ENCODE measurements at regions not wholly inside any gene's neighbourhood (a gene's known extent, or its start where the extent isn't known, plus 50 kb on each side); places are given as distances from the start of the nearest gene placed in this dataset.

DNA sequence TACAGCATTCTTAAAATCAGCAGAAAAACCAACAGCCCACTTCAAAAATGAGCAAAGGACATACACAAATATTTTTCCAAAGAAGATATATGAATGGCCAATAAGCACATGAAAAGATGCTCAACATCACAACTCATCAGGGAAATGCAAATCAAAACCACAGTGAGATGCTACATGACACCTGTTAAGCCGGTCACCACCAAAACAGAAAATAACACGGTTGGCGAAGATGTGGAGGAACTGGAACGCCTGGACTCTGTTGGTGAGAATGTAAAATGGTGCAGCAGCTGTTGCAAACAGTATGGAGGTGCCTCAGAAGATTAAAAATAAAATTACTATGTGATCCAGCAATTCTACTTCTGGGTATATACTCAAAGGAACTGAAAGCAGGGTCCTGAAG is 184.8 kb downstream of the INHBB start:
- H3K27ac ChIP-seq, result no peak overlapping the region
- no peaks in the 10 kb centered on the region for H3K36me3 ChIP-seq
- intact Hi-C loops (cut with DNase I; ENCODE audit: low total_unique reads), result loop anchor here (5.0 kb wide), 1 partner anchor 1162 kb away; no protein-coding TSS in a partner anchor
- TF ChIP-seq, protein P1, sequence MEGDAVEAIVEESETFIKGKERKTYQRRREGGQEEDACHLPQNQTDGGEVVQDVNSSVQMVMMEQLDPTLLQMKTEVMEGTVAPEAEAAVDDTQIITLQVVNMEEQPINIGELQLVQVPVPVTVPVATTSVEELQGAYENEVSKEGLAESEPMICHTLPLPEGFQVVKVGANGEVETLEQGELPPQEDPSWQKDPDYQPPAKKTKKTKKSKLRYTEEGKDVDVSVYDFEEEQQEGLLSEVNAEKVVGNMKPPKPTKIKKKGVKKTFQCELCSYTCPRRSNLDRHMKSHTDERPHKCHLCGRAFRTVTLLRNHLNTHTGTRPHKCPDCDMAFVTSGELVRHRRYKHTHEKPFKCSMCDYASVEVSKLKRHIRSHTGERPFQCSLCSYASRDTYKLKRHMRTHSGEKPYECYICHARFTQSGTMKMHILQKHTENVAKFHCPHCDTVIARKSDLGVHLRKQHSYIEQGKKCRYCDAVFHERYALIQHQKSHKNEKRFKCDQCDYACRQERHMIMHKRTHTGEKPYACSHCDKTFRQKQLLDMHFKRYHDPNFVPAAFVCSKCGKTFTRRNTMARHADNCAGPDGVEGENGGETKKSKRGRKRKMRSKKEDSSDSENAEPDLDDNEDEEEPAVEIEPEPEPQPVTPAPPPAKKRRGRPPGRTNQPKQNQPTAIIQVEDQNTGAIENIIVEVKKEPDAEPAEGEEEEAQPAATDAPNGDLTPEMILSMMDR (IDR thresholded peaks at IDR 0.05), result no peak
- no peak for TF ChIP-seq POLR2AphosphoS5 (IDR thresholded peaks at IDR 0.05)
- no peak for TF ChIP-seq POLR2A (IDR thresholded peaks at IDR 0.05)
- H3K4me1 ChIP-seq, result no peaks in the 10 kb centered on the region
- no peak overlapping the region for H3K4me3 ChIP-seq
- DNase-seq (ENCODE audit: low spot score in 2 of 2), result no peak
- no peaks in the 10 kb centered on the region for H3K27me3 ChIP-seq
- H3K9me3 ChIP-seq, result no peaks in the 10 kb centered on the region

- intact Hi-C loops (cut with DNase I; ENCODE audit: low total_unique reads), result loop anchor here (5.0 kb wide), 1 partner anchor 1161 kb away; no protein-coding TSS in a partner anchor
Measured at GRCh38 chr2:120531365-120531764, 185.4 kb downstream of the INHBB start.

DNA sequence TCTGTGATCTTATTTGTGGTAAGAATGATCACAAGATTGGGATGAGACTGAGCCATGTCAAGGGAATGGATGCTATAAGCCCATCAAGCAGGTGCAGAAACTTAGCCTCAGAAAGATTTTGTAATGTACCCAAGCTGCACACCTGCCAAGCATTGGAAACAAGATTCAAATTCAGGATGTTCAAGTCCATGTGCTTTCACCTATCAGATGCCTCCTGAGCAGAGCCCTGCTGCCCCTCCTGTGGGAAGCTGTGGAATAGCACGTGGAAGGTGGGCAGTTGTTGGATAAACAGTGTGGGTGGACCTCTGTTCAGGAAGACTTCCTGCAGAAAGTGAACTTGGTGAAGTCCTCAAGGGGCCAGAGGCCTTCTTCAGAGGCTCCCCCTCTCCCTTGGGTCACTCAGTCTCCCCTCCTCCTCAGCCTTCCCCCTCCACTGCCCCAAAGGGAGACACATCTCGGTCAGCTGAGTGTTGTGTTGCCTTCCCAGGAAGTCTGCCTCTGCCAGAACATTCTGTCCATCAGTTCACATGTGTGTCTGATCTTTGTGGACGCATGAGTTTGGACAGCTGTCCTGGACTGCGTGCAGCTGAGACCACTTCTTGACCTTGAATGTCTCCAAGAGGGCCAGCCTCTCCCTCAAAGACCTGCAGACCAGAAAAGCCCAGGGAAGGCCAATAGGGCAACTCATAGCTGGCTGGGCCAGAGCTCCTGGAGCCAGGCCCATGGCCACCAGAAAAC is 186.1 kb downstream of the INHBB start:
- Histone ChIP-seq H3K36me3 (no peaks in the 10 kb centered on the region), H3K27me3 (no peaks in the 10 kb centered on the region), H3K27ac (peak overlapping the region in 1 of 2 donors; percentile 44), H3K4me1 (no peaks in the 10 kb centered on the region), H3K9me3 (no peaks in the 10 kb centered on the region), H3K4me3 (no peak overlapping the region)
- intact Hi-C loops (cut with DNase I; ENCODE audit: low total_unique reads), result loop anchor here (5.0 kb wide), 1 partner anchor 1160 kb away; no protein-coding TSS in a partner anchor
- TF ChIP-seq, protein P1 (IDR thresholded peaks at IDR 0.05), result no peak
- peak in 1 of 3 donors; percentile 29 for TF ChIP-seq POLR2AphosphoS5 (IDR thresholded peaks at IDR 0.05)
- no peak for TF ChIP-seq POLR2A (IDR thresholded peaks at IDR 0.05)
- no peak for DNase-seq (ENCODE audit: low spot score in 2 of 2)

More at GRCh38 chr2:120531365-120531764, 185.4 kb downstream of the INHBB start:
- Histone ChIP-seq H3K9me3 (no peaks in the 10 kb centered on the region), H3K4me3 (no peak overlapping the region), H3K27me3 (no peaks in the 10 kb centered on the region), H3K27ac (no peak overlapping the region), H3K36me3 (no peaks in the 10 kb centered on the region), H3K4me1 (no peaks in the 10 kb centered on the region)
- DNase-seq (ENCODE audit: low spot score in 2 of 2), result no peak
- TF ChIP-seq, protein P1 (IDR thresholded peaks at IDR 0.05), result no peak
- TF ChIP-seq POLR2AphosphoS5 (IDR thresholded peaks at IDR 0.05) (no peak), POLR2A (IDR thresholded peaks at IDR 0.05) (no peak)

DNA sequence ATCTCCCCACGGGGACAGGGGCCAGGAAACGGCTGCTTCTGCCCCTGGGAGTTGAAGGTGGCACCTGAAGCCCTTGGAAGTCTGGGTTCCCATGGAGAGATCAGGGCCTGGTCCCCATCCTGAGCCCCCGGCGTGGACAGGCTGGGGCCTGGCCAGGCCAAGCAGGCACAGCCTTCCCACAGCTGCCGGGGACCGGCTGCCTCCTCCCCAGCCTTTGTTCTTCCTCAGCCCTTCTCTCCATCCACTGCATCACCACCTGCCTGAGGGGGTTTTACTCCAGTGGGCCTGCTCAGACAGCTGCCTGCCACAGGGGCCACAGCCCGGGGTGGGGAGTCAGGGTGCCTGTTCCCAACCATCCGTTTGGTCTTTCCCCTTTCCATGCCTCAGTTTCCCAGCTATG is 187.7 kb downstream of the INHBB start:
- TF ChIP-seq, protein P1 (IDR thresholded peaks at IDR 0.05), result no peak
- Histone ChIP-seq H3K4me1 (no peaks in the 10 kb centered on the region), H3K36me3 (no peaks in the 10 kb centered on the region), H3K4me3 (no peak overlapping the region), H3K9me3 (no peaks in the 10 kb centered on the region), H3K27ac (no peak overlapping the region), H3K27me3 (no peaks in the 10 kb centered on the region)
- intact Hi-C loops (cut with DNase I; ENCODE audit: low total_unique reads), result loop anchor here (5.0 kb wide), 1 partner anchor 1159 kb away; no protein-coding TSS in a partner anchor
- no peak for DNase-seq (ENCODE audit: low spot score in 2 of 2)

DNA sequence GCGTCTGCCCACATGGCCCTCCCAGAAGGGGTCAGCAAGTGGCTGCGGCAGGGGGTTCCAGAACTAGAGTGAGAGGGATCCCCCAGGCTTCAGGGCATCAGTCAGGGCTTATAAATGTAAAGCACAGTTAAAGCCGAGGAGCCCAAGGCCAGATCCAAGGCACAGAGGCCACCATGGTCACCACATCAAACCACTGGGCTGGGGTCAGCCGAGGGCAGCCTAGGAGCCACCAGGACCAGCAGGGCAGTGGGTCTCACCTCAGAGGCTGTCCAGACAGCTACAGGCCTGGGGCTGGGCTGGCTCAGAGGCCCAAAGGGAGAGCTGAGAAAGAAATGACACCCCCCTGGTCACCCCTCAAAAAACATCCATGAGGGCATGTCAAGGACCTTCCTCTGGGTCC is 188.5 kb downstream of the INHBB start:
- DNase-seq (ENCODE audit: low spot score in 2 of 2), result no peak
- H3K36me3 ChIP-seq, result no peaks in the 10 kb centered on the region
- H3K4me3 ChIP-seq, result no peak overlapping the region
- no peaks in the 10 kb centered on the region for H3K4me1 ChIP-seq
- H3K27me3 ChIP-seq, result no peaks in the 10 kb centered on the region
- H3K27ac ChIP-seq, result no peak overlapping the region
- intact Hi-C loops (cut with DNase I; ENCODE audit: low total_unique reads), result loop anchor here (5.0 kb wide), 1 partner anchor 1158 kb away; no protein-coding TSS in a partner anchor
- TF ChIP-seq POLR2AphosphoS5 (IDR thresholded peaks at IDR 0.05), result no peak
- TF ChIP-seq, protein P1 (IDR thresholded peaks at IDR 0.05), result no peak
- no peak for TF ChIP-seq POLR2A (IDR thresholded peaks at IDR 0.05)
- H3K9me3 ChIP-seq, result no peaks in the 10 kb centered on the region
